Endometrium (tissue), 2 donors: ENCODE measurements at regions not wholly inside any gene's neighbourhood (a gene's known extent, or its start where the extent isn't known, plus 50 kb on each side); places are given as distances from the start of the nearest gene placed in this dataset.

Experiments
- FAIRE-seq: peaks from 2 replicates; lab custom pipeline; 2012; peaks lifted over from hg19 to GRCh38; lab: Jason Lieb, UNC
- donor health status: control.
- donor health status: control.

GRCh38 chr20:7505835-7506221, 434.4 kb downstream of the HAO1 start:
- FAIRE-seq: no peak

GRCh38 chr20:7516621-7517111, 423.6 kb downstream of the HAO1 start:
- peak; percentile 100 for FAIRE-seq

GRCh38 chr20:7520361-7520760, 419.9 kb downstream of the HAO1 start:
- no peak for FAIRE-seq

DNA sequence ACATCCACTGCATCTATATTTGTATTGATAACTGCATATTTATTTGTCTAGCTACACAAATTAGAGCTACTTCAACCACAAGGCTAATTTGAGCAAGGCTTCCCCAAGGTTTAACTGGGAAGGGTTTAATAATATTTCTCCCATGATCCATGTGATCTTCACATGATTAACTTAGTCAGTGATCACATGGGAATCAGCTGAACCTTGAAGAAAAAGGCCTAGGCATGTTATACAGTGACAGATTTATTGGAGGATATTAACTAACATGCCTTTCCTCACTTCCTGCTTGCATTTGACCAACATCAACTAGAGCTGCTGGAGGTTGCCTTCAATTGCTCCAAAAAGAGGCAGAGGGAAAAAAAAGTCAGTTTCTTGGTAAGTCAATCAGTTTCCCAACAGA, 417.0 kb downstream of the HAO1 start:
- FAIRE-seq: no peak

DNA sequence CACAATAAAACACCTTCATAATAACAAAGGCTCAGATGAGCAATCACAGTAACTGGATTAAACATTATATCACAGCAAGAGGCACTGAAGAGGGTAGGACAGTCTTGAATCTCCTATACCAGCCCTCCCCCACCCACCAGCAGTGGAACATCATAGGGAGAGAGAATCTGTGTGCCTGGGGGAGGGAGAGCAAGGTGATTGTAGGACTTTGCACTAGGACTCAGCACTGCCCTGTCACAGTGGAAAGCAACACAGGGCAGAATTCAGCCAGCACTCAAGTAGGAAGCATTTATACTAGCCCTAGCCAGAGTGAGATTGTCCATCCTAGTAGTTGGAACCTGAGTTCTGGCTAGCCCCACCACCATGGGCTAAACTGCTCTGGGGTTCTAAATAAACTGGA, 400.2 kb downstream of the HAO1 start:
- FAIRE-seq: no peak

DNA sequence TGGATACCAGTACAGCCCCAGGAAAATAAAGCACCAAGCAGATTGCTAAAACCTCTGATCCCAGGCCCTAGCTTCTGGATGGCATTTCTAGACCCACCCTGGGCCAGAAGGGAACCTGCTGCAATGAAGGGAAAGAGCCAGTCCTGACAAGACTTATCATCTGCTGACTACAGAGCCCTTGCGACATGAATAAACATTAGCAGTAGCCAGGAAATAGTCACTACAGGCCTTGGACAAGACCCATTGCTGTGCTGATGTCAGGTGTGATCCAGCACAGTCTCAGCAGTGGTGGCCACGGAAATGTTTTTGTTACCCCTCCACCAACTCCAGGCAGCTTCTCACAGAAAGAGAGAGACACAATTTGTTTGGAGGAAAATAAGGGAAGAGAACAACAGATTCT, 399.3 kb downstream of the HAO1 start:
- FAIRE-seq: no peak

DNA sequence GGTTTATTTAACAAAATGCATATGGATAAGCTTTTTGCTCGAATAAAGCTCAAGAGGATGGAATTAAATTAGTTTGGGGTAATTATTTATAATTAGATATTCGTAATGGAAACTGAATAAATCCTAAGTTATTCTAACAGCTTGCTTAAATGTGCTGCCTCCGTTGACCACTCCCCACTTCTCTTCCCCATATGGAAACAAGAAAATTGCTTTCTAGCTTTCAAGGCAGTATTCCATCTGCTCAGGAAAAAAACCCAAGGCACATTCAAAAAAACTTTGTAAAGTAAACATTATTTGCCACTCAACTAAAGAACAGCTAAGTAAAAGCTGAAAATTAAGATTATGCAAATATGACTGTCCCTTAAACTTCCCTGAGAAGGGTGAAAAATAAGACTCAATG, 369.2 kb downstream of the HAO1 start:
- FAIRE-seq: no peak

GRCh38 chr20:7571521-7572055, 368.7 kb downstream of the HAO1 start:
- no peak for FAIRE-seq

GRCh38 chr20:7579888-7580287, 360.4 kb downstream of the HAO1 start:
- FAIRE-seq: no peak

DNA sequence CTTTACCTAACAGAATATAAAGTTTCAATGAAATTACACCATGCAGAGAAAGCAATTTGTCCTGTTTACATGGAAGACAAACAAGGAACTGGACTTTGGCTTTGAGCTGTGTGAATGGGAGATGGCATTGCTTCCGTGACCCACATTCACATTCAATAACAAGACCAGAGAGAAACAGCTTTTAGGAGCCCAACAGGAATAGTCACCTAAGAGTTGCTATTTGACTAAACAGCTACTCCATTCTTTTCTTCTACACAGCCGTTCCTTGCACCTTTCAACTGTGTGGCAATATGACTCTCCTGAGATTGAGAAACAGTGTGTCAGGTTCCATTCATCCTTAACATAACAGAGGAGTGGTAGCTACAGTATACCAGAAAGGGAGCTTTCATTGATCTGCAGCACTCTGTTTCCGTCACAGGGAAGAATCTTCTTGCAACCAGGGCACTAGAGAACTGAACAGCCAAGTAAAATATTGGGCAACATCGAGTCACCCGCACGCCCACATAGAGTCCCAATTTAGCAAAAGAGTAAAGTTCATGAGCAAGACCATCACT, 355.1 kb downstream of the HAO1 start:
- FAIRE-seq: no peak

DNA sequence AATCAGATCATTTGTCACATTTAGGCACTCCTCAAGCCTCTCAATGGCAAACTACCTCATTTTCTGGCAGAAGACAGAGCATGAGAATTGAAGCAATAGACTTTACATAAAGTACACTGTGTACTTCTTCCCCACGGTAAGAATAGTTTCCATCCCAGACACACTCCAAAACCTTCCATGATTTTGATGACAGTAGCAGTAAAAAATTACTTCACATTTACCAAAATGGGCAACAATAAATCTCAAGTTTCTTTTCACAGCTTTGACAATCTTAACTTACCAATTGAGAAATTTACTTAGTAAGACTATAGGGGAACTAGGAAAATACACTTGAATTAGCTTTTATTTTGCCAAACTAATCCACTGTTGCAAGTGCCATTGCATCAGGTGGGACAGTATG, 353.8 kb downstream of the HAO1 start:
- FAIRE-seq: no peak

DNA sequence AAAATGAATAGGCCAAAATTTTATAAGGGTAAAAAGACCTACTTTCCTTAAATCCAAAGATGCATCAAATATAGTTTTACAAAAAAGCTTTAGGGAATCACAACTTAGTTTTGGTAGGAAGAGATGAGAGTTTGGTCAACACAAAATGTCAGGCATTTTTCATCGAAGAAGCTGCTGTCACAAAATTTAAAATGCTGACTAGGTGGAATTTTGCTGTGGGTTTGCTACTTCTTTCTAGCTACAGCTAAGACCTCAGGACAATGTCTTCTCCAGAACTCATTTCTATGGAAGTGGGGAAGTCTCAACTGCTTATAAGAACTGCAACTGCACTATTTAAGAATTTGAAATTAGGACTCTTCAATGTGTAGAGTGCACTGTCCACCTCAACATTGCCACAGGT, 351.1 kb downstream of the HAO1 start:
- no peak for FAIRE-seq

DNA sequence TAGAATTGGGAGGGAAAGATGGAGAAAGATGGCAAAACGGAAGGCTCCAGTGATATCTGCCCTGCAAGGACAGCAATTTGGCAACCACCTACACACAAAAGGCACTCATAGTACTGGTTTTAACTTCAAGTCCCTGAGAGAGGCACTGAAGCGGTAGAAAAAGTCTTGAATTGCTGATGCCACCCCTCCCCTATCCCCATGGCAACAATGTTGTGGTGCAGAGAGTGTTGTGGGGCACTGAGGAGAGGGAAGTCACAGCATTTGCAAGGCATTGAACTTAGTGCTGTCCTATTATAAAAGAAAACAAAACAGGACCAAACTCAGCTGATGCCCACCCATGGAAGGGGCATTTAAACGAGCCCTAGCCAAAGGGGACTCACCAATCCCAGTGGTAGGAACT, 343.7 kb downstream of the HAO1 start:
- no peak for FAIRE-seq

GRCh38 chr20:7601431-7601830, 338.8 kb downstream of the HAO1 start:
- no peak for FAIRE-seq

DNA sequence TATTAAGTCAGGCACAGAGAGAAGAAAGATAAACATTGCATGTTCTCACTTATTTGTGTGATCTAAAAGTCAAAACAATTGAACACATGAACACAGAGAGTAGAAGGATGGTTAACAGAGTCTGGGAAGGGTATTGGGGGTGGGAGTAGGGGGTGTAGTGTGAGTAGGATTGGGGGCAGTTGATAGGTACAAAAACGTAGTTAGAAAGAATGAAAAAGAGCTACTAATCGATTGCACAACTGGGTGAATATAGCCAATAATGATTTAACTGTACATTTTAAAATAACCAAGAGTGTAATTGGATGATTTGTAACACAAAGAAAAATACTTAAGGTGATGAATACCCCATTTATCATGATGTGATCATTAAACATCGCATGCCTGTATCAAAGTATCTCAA, 333.3 kb downstream of the HAO1 start:
- FAIRE-seq: no peak

DNA sequence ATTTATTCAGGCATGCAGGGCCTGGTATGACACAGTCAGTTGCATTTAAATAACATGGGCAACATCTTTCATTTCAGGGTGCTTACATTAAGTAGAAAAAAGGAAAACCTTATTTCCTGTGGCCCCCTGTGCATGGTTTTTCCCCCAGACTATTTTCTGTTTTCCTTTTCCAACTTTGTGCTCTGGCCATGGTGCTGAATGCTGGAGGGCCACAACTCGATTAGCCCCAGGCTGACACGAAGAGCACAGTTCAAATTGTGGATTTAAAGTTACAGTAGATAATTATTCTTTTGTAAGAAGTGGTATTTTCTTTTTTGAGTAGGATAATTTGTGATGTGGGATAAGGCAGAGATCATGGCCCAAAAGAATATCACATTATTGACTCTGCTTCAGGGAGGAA, 332.0 kb downstream of the HAO1 start:
- FAIRE-seq: no peak

DNA sequence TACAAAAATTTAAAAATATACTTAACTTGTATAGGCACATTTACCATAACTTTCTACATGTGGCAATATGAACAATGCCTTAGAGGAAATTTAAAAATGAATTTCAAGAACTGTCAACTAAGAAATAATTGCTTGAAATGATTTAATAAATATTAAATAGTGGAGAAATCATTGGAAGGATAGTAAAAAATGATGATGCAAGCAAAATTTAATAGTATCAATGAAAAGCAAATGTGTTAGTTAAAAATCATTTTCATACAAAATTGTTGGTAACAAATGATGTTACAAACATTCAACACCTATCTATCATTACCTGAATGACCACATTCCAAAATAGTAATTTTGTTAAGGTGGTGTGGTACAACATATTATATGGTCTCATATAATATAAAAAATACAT, 331.0 kb downstream of the HAO1 start:
- no peak for FAIRE-seq

GRCh38 chr20:7610681-7611080, 329.6 kb downstream of the HAO1 start:
- no peak for FAIRE-seq

- no peak for FAIRE-seq
Observed at GRCh38 chr20:7617797-7618196, 322.5 kb downstream of the HAO1 start.

DNA sequence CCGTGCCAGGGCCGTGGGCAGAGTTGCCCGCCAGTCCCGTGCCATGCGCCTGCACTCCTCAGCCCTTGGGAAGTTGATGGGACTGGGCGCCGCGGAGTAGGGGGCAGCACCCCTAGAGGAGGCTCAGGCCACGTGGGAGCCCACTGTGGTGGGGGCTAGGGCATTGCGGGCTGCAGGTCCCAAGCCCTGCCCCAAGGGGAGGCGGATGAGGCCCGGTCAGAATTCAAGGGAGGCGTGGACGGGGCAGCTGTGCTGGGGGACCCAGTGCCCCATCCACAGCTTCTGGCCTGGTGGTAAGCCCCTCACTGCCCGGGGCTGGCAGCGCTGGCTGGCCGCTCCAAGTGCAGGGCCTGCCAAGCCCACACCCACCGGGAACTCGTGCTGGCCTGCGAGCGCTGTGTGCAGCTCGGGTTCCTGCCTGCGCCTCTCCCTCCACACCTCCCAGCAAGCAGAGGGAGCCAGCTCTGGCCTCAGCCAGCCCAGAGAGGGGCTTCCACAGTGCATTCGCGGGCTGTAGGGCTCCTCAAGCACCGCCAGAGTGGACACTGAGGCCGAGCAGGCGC, 317.8 kb downstream of the HAO1 start:
- FAIRE-seq: no peak

DNA sequence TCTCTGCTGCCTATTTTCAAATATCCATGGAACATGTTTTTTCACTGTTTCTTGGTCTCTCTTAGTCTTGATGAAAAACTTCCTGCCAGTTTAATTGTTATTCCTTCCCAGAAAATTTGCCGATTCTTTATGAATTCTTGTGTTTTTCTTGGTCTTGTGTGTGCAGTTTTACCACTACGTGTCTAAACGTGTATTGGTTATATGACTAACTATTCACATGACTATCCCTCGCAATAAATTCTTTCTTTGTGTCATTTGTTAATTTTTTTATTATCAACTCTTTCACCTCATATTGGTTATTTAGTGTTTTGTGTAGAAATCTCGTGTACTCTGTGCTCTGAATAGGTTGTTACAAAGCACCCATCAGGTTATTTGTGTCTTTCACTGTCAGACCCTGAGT, 315.4 kb downstream of the HAO1 start:
- no peak for FAIRE-seq

DNA sequence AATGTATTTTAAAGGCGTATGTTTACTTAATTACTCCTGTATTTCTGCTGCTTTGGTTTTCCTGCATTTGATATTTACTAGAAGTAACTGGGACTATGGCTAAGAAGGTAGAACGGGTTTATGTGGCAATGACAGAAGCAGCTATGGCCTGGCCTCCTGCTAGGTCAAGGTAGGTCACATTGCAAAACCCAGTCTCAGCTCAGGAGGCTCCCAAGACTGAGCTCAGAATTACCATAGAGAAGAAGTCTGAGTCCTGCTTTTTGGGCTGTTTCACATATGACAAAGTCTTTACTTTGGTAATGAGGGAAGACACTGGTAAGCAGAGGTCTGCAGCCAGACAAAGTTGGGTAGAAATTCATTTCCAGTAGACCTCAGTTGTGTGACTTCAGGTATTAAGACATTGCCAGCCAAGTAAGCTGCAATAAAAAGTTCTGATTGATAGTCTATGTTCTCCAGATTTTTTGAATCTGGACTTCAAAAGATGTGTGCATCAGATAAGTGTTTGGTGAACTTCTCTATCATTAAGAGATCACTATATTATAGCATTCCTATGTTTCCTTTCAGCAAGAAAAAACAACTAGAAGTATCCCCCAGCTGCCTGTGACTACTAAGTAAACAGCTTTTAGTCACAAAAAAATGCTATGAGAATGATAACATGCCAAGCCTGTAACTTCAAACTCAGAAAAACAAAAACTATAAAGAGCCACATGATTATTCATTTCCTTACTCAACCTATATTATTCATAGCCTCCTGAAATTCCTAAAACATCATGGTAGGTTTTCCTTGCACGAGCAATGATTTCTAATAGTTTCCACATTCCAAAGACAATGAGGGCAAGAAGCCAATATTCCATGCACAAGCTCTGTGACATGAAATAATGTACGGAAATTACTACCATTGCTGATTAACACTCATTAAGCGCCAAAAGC, 312.3 kb downstream of the HAO1 start:
- no peak for FAIRE-seq

GRCh38 chr20:7629880-7630279, 310.4 kb downstream of the HAO1 start:
- FAIRE-seq: no peak
